GM19025 (cell line): ENCODE measurements at regions not wholly inside any gene's neighbourhood (a gene's known extent, or its start where the extent isn't known, plus 50 kb on each side); places are given as distances from the start of the nearest gene placed in this dataset.

Experiments used
- ATAC-seq: cut with Tn5 transposase; IDR thresholded peaks from one replicate; pipeline ENCODE4 v1.9.1; 2021; ENCODE audit warnings: mild to moderate bottlenecking, low read depth, moderate library complexity; ENCODE audit not compliant: unreplicated experiment

GRCh38 chr10:85175635-85176034 is 847.2 kb downstream of the CCSER2 start:
- no peak for ATAC-seq

GRCh38 chr10:85177767-85178166 is 849.4 kb downstream of the CCSER2 start:
- ATAC-seq, result no peak

GRCh38 chr10:85187047-85187446 is 858.7 kb downstream of the CCSER2 start:
- ATAC-seq, result no peak

GRCh38 chr10:85188770-85189484 is 860.5 kb downstream of the CCSER2 start:
- ATAC-seq, result no peak

- no peak for ATAC-seq
These were observed 865.4 kb downstream of the CCSER2 start for GRCh38 chr10:85193796-85194195.

- ATAC-seq, result no peak
These were observed 866.3 kb downstream of the CCSER2 start for GRCh38 chr10:85194706-85195105.

GRCh38 chr10:85195596-85195995 is 867.2 kb downstream of the CCSER2 start:
- no peak for ATAC-seq

- ATAC-seq, result no peak
These were observed 876.4 kb downstream of the CCSER2 start for GRCh38 chr10:85204814-85205213.

GRCh38 chr10:85212526-85212925 is 884.1 kb downstream of the CCSER2 start:
- no peak for ATAC-seq

GRCh38 chr10:85213493-85213892 is 885.1 kb downstream of the CCSER2 start:
- no peak for ATAC-seq

- no peak for ATAC-seq
These were observed 893.9 kb downstream of the CCSER2 start for GRCh38 chr10:85222300-85222699.

GRCh38 chr10:85224366-85224940 is 896.1 kb downstream of the CCSER2 start:
- no peak for ATAC-seq

- no peak for ATAC-seq
These were observed 896.9 kb downstream of the CCSER2 start for GRCh38 chr10:85225311-85225710.

- ATAC-seq, result no peak
These were observed 898.2 kb downstream of the CCSER2 start for GRCh38 chr10:85226596-85226995.

- ATAC-seq, result no peak
These were observed 900.3 kb downstream of the CCSER2 start for GRCh38 chr10:85228726-85229125.

GRCh38 chr10:85231534-85232270 is 903.3 kb downstream of the CCSER2 start:
- no peak for ATAC-seq

- no peak for ATAC-seq
These were observed 906.9 kb downstream of the CCSER2 start for GRCh38 chr10:85235258-85235657.

- ATAC-seq, result no peak
These were observed 910.3 kb downstream of the CCSER2 start for GRCh38 chr10:85238676-85239075.

GRCh38 chr10:85250304-85250703 is 921.9 kb downstream of the CCSER2 start:
- no peak for ATAC-seq

- ATAC-seq, result no peak
These were observed 928.1 kb downstream of the CCSER2 start for GRCh38 chr10:85256481-85256880.

- ATAC-seq, result no peak
These were observed 931.5 kb downstream of the CCSER2 start for GRCh38 chr10:85259908-85260307.

GRCh38 chr10:85262992-85263391 is 934.6 kb downstream of the CCSER2 start:
- no peak for ATAC-seq
